Left cardiac atrium (tissue), 4 donors: ENCODE measurements at regions not wholly inside any gene's neighbourhood (a gene's known extent, or its start where the extent isn't known, plus 50 kb on each side); places are given as distances from the start of the nearest gene placed in this dataset.

ENCODE experiments used
- ATAC-seq, 2 donors: fragments of 200-7000 bp; cut with Tn5 transposase; one replicate each; pipeline ENCODE4 v1.9.1; 2020; ENCODE audit warnings: mild to moderate bottlenecking in 2 of 2, moderate library complexity in 2 of 2
- DNase-seq: peaks from one replicate; pipeline ENCODE4 v3.0.0-alpha.2; 2020
- intact Hi-C, 2 donors: fragments of 100-400 bp; cut with DNase I; formaldehyde crosslinking; loops; one replicate each; pipeline versions ENCODE4 v1.14.1 to v1.15.1; 2022 to 2023
- donor health status: DM: no; HTN: yes; CAD: no.
- donor health status: DM: no; HTN: yes; CAD: no; lungs with severe emphysema.
- donor health status: DM: yes; HTN: yes; CAD: no.
- donor health status: Dilated cardiomyopathy.

- DNase-seq (peak; percentile 41), ATAC-seq (peak; percentile 60 to 74)
- intact Hi-C loops: no loop called here
These were observed 488.3 kb downstream of the INSC start for GRCh38 chr11:15602785-15603567.

GRCh38 chr11:15605094-15605493 lies 490.4 kb downstream of the INSC start:
- intact Hi-C loops: no loop called here
- ATAC-seq (peak; percentile 79 to 87), DNase-seq (peak; percentile 37)

- intact Hi-C loops: no loop called here
- DNase-seq: no peak
- ATAC-seq: no peak
These were observed 492.8 kb downstream of the INSC start for GRCh38 chr11:15607361-15608036.

- ATAC-seq (no peak), DNase-seq (no peak)
- intact Hi-C loops: no loop called here
These were observed 494.7 kb downstream of the INSC start for GRCh38 chr11:15609445-15609844.

GRCh38 chr11:15610881-15611280 lies 496.2 kb downstream of the INSC start:
- intact Hi-C loops: no loop called here
- DNase-seq (no peak), ATAC-seq (no peak)

GRCh38 chr11:15613251-15613650 lies 498.5 kb downstream of the INSC start:
- DNase-seq (no peak), ATAC-seq (no peak)
- intact Hi-C loops: no loop called here

- ATAC-seq (no peak), DNase-seq (no peak)
- intact Hi-C loops: no loop called here
These were observed 499.1 kb downstream of the INSC start for GRCh38 chr11:15613789-15614188.

GRCh38 chr11:15615398-15616096 lies 500.8 kb downstream of the INSC start:
- intact Hi-C loops: no loop called here
- ATAC-seq (peak; percentile 79 to 85), DNase-seq (no peak)

- intact Hi-C loops: no loop called here
- DNase-seq (no peak), ATAC-seq (no peak)
These were observed 501.7 kb downstream of the INSC start for GRCh38 chr11:15616130-15617105.

- intact Hi-C loops: no loop called here
These were observed 502.4 kb downstream of the INSC start for GRCh38 chr11:15617126-15617525.

GRCh38 chr11:15618583-15619032 lies 503.9 kb downstream of the INSC start:
- intact Hi-C loops: no loop called here
- no peak for ATAC-seq
- no peak for DNase-seq

More at GRCh38 chr11:15617126-15617525, 502.4 kb downstream of the INSC start:
- no peak for ATAC-seq
- no peak for DNase-seq

GRCh38 chr11:15621565-15621964 lies 506.8 kb downstream of the INSC start:
- ATAC-seq: no peak
- intact Hi-C loops: no loop called here
- no peak for DNase-seq

GRCh38 chr11:15622231-15622890 lies 507.6 kb downstream of the INSC start:
- DNase-seq (no peak), ATAC-seq (no peak)
- intact Hi-C loops: no loop called here

- intact Hi-C loops: no loop called here
- ATAC-seq (peak in 1 of 2 donors; percentile 41), DNase-seq (no peak)
These were observed 510.0 kb downstream of the INSC start for GRCh38 chr11:15624701-15625100.

GRCh38 chr11:15625691-15626090 lies 511.0 kb downstream of the INSC start:
- DNase-seq: no peak
- intact Hi-C loops: no loop called here
- ATAC-seq: no peak

GRCh38 chr11:15627560-15627959 lies 512.8 kb downstream of the INSC start:
- ATAC-seq: peak in 1 of 2 donors; percentile 70
- intact Hi-C loops: no loop called here
- no peak for DNase-seq

- ATAC-seq (peak in 1 of 2 donors; percentile 37), DNase-seq (no peak)
- intact Hi-C loops: no loop called here
These were observed 515.1 kb downstream of the INSC start for GRCh38 chr11:15629690-15630321.

GRCh38 chr11:15630896-15631295 lies 516.2 kb downstream of the INSC start:
- intact Hi-C loops: no loop called here
- DNase-seq: no peak
- no peak for ATAC-seq
